ENCODE measurements at regions not wholly inside any gene's neighbourhood (a gene's known extent, or its start where the extent isn't known, plus 50 kb on each side); places are given as distances from the start of the nearest gene placed in this dataset.

DNA sequence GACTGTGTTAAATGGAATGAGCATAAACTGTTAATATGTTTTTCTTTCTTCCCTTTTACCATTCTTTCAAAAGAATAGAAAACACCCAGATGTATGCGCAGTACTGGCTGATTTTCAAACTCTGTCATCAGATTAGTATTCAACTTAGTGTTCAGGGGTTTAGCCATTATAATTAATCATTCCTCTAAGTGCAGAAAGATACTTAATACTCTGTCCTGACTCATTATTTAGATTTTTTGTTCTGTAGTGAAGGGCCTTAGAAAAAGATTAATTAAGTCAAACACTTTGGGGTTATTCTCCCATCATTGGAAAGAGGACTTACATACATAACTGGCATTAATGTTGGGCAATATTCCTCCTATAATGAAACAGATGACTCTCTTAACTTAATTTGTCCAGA is 1316.7 kb upstream of the SLC10A2 start:
- Histone ChIP-seq H3K27me3 (ENCODE audit: low read length) (no peaks in the 10 kb centered on the region), H3K27ac (ENCODE audit: low read length) (no peak overlapping the region), H3F3A (ENCODE audit: low read length, unreplicated experiment) (no peaks in the 10 kb centered on the region), H3K9ac (ENCODE audit: low read length) (no peak overlapping the region), H3K79me2 (ENCODE audit: low read length) (no peaks in the 10 kb centered on the region), H3K4me2 (ENCODE audit: low read length) (no peak overlapping the region), H2AFZ (ENCODE audit: low read length) (no peak overlapping the region), H3K9me3 (ENCODE audit: low read length) (no peaks in the 10 kb centered on the region), H3K36me3 (ENCODE audit: low read depth, low read length) (no peaks in the 10 kb centered on the region), H3K4me3 (ENCODE audit: low read length) (no peak overlapping the region), H4K20me1 (ENCODE audit: low read length) (no peaks in the 10 kb centered on the region), H3K4me1 (ENCODE audit: insufficient read depth, low read length) (peaks cover 11% of the 10 kb centered on the region), H3K9me2 (replicated peaks; ENCODE audit: low read length) (no peaks in the 10 kb centered on the region)
- CTCF ChIA-PET = no interaction called here
- DNase-seq = no peak
- no TSS peak for BruUV-seq (replicated peaks)
- POLR2A ChIA-PET (ENCODE audit: unreplicated experiment) = no interaction called here
- ATAC-seq = no peak
- TF ChIP-seq EZH2 (IDR thresholded peaks at IDR 0.05; ENCODE audit: low read length, unreplicated experiment) (no peak), EZH2phosphoT487 (IDR thresholded peaks at IDR 0.05; ENCODE audit: borderline replicate concordance, low read length) (no peak)
- TF ChIP-seq, protein P1, sequence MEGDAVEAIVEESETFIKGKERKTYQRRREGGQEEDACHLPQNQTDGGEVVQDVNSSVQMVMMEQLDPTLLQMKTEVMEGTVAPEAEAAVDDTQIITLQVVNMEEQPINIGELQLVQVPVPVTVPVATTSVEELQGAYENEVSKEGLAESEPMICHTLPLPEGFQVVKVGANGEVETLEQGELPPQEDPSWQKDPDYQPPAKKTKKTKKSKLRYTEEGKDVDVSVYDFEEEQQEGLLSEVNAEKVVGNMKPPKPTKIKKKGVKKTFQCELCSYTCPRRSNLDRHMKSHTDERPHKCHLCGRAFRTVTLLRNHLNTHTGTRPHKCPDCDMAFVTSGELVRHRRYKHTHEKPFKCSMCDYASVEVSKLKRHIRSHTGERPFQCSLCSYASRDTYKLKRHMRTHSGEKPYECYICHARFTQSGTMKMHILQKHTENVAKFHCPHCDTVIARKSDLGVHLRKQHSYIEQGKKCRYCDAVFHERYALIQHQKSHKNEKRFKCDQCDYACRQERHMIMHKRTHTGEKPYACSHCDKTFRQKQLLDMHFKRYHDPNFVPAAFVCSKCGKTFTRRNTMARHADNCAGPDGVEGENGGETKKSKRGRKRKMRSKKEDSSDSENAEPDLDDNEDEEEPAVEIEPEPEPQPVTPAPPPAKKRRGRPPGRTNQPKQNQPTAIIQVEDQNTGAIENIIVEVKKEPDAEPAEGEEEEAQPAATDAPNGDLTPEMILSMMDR (conservative IDR thresholded peaks at IDR 0.05; ENCODE audit: low read depth, low read length) = no peak
- intact Hi-C loops (cut with micrococcal nuclease) = no loop called here

DNA sequence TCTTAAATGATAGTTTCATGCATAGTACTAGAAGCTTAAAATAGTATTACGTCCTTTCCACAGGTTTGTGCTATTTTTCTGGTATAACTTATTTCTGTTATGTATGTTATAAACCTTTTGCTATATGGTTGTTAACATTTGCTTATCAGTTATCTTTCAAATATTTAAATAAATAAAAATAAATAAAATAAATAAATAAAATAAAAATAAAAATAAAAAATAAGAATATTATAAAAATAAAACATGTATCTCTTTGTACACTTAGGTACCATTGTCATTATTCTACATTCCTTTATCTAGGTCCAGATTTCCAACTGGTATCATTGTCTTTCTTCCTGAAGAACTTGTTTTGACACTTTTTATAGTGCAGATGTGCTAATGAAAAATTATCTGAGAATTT is 1310.4 kb upstream of the SLC10A2 start:
- Histone ChIP-seq H3K4me1 (ENCODE audit: insufficient read depth, low read length) (no peaks in the 10 kb centered on the region), H3K9ac (ENCODE audit: low read length) (no peak overlapping the region), H3K36me3 (ENCODE audit: low read depth, low read length) (no peaks in the 10 kb centered on the region), H3K9me3 (ENCODE audit: low read length) (no peaks in the 10 kb centered on the region), H3K79me2 (ENCODE audit: low read length) (no peaks in the 10 kb centered on the region), H3K4me3 (ENCODE audit: low read length) (no peak overlapping the region), H3K27ac (ENCODE audit: low read length) (no peak overlapping the region), H4K20me1 (ENCODE audit: low read length) (no peaks in the 10 kb centered on the region), H2AFZ (ENCODE audit: low read length) (no peak overlapping the region), H3K9me2 (replicated peaks; ENCODE audit: low read length) (no peaks in the 10 kb centered on the region), H3K4me2 (ENCODE audit: low read length) (no peak overlapping the region), H3F3A (ENCODE audit: low read length, unreplicated experiment) (no peaks in the 10 kb centered on the region), H3K27me3 (ENCODE audit: low read length) (no peaks in the 10 kb centered on the region)
- no peak for DNase-seq
- intact Hi-C loops (cut with micrococcal nuclease) = no loop called here
- POLR2A ChIA-PET (ENCODE audit: unreplicated experiment) = no interaction called here
- no peak for ATAC-seq
- TF ChIP-seq EZH2 (IDR thresholded peaks at IDR 0.05; ENCODE audit: low read length, unreplicated experiment) = no peak
- TF ChIP-seq, protein P1 (conservative IDR thresholded peaks at IDR 0.05; ENCODE audit: low read depth, low read length) = no peak
- no TSS peak for BruUV-seq (replicated peaks)
- CTCF ChIA-PET = no interaction called here

DNA sequence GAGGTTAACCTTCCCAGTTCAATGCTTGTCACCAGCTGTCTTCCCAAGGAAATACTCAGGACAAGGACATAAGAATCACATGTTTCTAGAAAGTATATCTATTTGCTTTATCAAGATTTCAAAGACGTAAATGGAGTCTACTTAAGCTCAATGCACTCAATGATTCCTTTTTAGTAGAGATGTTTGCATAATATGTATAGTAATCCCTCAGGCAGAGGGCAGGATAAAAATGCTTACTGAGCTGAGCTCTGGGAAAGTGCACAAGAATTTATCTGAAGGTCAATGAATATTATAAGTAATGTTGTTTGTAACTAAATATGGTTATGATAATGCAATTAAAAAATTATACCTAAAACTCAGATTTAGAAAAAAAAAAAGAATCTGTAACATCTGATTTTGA is 1309.4 kb upstream of the SLC10A2 start:
- Histone ChIP-seq H3K27ac (ENCODE audit: low read length) (no peak overlapping the region), H2AFZ (ENCODE audit: low read length) (no peak overlapping the region), H3F3A (ENCODE audit: low read length, unreplicated experiment) (no peaks in the 10 kb centered on the region), H3K9me2 (replicated peaks; ENCODE audit: low read length) (no peaks in the 10 kb centered on the region), H4K20me1 (ENCODE audit: low read length) (no peaks in the 10 kb centered on the region), H3K4me1 (ENCODE audit: insufficient read depth, low read length) (no peaks in the 10 kb centered on the region), H3K27me3 (ENCODE audit: low read length) (no peaks in the 10 kb centered on the region), H3K9ac (ENCODE audit: low read length) (no peak overlapping the region), H3K79me2 (ENCODE audit: low read length) (no peaks in the 10 kb centered on the region), H3K9me3 (ENCODE audit: low read length) (no peaks in the 10 kb centered on the region), H3K4me3 (ENCODE audit: low read length) (no peak overlapping the region), H3K36me3 (ENCODE audit: low read depth, low read length) (no peaks in the 10 kb centered on the region), H3K4me2 (ENCODE audit: low read length) (no peak overlapping the region)
- CTCF ChIA-PET = no interaction called here
- intact Hi-C loops (cut with micrococcal nuclease) = no loop called here
- ATAC-seq = no peak
- DNase-seq = no peak
- BruUV-seq (replicated peaks) = no TSS peak
- POLR2A ChIA-PET (ENCODE audit: unreplicated experiment) = no interaction called here
- TF ChIP-seq, protein P1 (conservative IDR thresholded peaks at IDR 0.05; ENCODE audit: low read depth, low read length) = no peak
